Mesodermal cell (in vitro differentiated cells): ENCODE measurements at regions not wholly inside any gene's neighbourhood (a gene's known extent, or its start where the extent isn't known, plus 50 kb on each side); places are given as distances from the start of the nearest gene placed in this dataset.

Source experiments
- H3K27ac ChIP-seq: 2 replicates; pipeline ENCODE4 v1.7.0; 2013; ENCODE audit warnings: mild to moderate bottlenecking, low read depth, low read length, moderate library complexity; ENCODE audit not compliant: severe bottlenecking
- H3K36me3 ChIP-seq: 2 replicates; pipeline ENCODE4 v1.7.1; 2013; ENCODE audit warnings: mild to moderate bottlenecking, low read length, moderate library complexity; ENCODE audit not compliant: control insufficient read depth, insufficient read depth
- H3K4me1 ChIP-seq: one replicate; pipeline ENCODE4 v1.7.1; 2013; ENCODE audit warnings: mild to moderate bottlenecking, low read length; ENCODE audit not compliant: insufficient read depth, control insufficient read depth, poor library complexity, severe bottlenecking
- H3K4me3 ChIP-seq: 2 replicates; pipeline ENCODE4 v1.7.0; 2013; ENCODE audit warnings: low read length, control low read depth, mild to moderate bottlenecking; ENCODE audit not compliant: insufficient read depth, poor library complexity, severe bottlenecking; ENCODE audit errors: extremely low read depth
- H3K9me3 ChIP-seq: 2 replicates; pipeline ENCODE4 v1.7.1; 2013; ENCODE audit warnings: mild to moderate bottlenecking, low read length, moderate library complexity; ENCODE audit not compliant: control insufficient read depth
- WGBS, 2 experiments: methylation state at CpG; one replicate each; pipeline ENCODE4 v1.1.5; 2013; ENCODE audit warnings: missing lambda C conversion rate in 2 of 2; ENCODE audit not compliant: insufficient coverage in 2 of 2; 5-methylcytosine and 5-hydroxymethylcytosine counted together

- Histone ChIP-seq H3K4me1 (no peaks in the 10 kb centered on the region), H3K9me3 (no peaks in the 10 kb centered on the region), H3K4me3 (no peak overlapping the region), H3K36me3 (no peaks in the 10 kb centered on the region), H3K27ac (no peak overlapping the region)
- no CpG with 5 or more reads among the region's 2 CpGs for WGBS, 2 experiments
Observed at GRCh38 chr2:12877761-12878160, 161.0 kb downstream of the TRIB2 start.

- H3K36me3 ChIP-seq = no peaks in the 10 kb centered on the region
- H3K9me3 ChIP-seq = no peaks in the 10 kb centered on the region
- H3K27ac ChIP-seq = no peak overlapping the region
- H3K4me1 ChIP-seq = peaks cover 14% of the 10 kb centered on the region
- 86% methylated on average over 1 of the region's 1 CpG; no CpG with 5 or more reads in 1 of the 2 experiments for WGBS, 2 experiments
- no peak overlapping the region for H3K4me3 ChIP-seq
Observed at GRCh38 chr2:12879649-12880048, 162.9 kb downstream of the TRIB2 start.

- H3K4me3 ChIP-seq = no peak overlapping the region
- peaks cover 23% of the 10 kb centered on the region for H3K4me1 ChIP-seq
- no peaks in the 10 kb centered on the region for H3K36me3 ChIP-seq
- H3K9me3 ChIP-seq = no peaks in the 10 kb centered on the region
- 88 to 100% methylated on average over 3 to 5 of the region's 7 CpGs for WGBS, 2 experiments
- no peak overlapping the region for H3K27ac ChIP-seq
Observed at GRCh38 chr2:12881952-12882351, 165.2 kb downstream of the TRIB2 start.

- H3K27ac ChIP-seq = no peak overlapping the region
- no peaks in the 10 kb centered on the region for H3K36me3 ChIP-seq
- 61 to 78% methylated on average over 2 of the region's 2 CpGs for WGBS, 2 experiments
- no peaks in the 10 kb centered on the region for H3K9me3 ChIP-seq
- H3K4me1 ChIP-seq = peaks cover 23% of the 10 kb centered on the region
- no peak overlapping the region for H3K4me3 ChIP-seq
Observed at GRCh38 chr2:12882393-12882792, 165.7 kb downstream of the TRIB2 start.

GRCh38 chr2:12883906-12884305 is 167.2 kb downstream of the TRIB2 start:
- H3K9me3 ChIP-seq = no peaks in the 10 kb centered on the region
- no peak overlapping the region for H3K4me3 ChIP-seq
- WGBS, 2 experiments = 40% methylated on average over 1 of the region's 2 CpGs; no CpG with 5 or more reads in 1 of the 2 experiments
- no peaks in the 10 kb centered on the region for H3K36me3 ChIP-seq
- peak overlapping the region; percentile 2 for H3K27ac ChIP-seq
- H3K4me1 ChIP-seq = peaks cover 23% of the 10 kb centered on the region

- 73 to 84% methylated on average over 5 of the region's 7 CpGs for WGBS, 2 experiments
- Histone ChIP-seq H3K27ac (peak overlapping the region; percentile 75), H3K4me3 (no peak overlapping the region), H3K9me3 (no peaks in the 10 kb centered on the region), H3K36me3 (no peaks in the 10 kb centered on the region), H3K4me1 (peaks cover 23% of the 10 kb centered on the region)
Observed at GRCh38 chr2:12884713-12885282, 168.1 kb downstream of the TRIB2 start.

GRCh38 chr2:12890066-12890465 is 173.3 kb downstream of the TRIB2 start:
- no peaks in the 10 kb centered on the region for H3K9me3 ChIP-seq
- peaks cover 5% of the 10 kb centered on the region for H3K4me1 ChIP-seq
- WGBS, 2 experiments = 89 to 91% methylated on average over 4 of the region's 4 CpGs
- H3K4me3 ChIP-seq = no peak overlapping the region
- H3K36me3 ChIP-seq = no peaks in the 10 kb centered on the region
- no peak overlapping the region for H3K27ac ChIP-seq

- H3K9me3 ChIP-seq = no peaks in the 10 kb centered on the region
- no peak overlapping the region for H3K27ac ChIP-seq
- 88 to 96% methylated on average over 6 of the region's 6 CpGs for WGBS, 2 experiments
- no peak overlapping the region for H3K4me3 ChIP-seq
- H3K36me3 ChIP-seq = no peaks in the 10 kb centered on the region
- H3K4me1 ChIP-seq = peaks cover 2% of the 10 kb centered on the region
Observed at GRCh38 chr2:12890481-12890991, 173.8 kb downstream of the TRIB2 start.

- WGBS, 2 experiments = 85 to 88% methylated on average over 2 of the region's 2 CpGs
- no peak overlapping the region for H3K27ac ChIP-seq
- no peak overlapping the region for H3K4me3 ChIP-seq
- no peaks in the 10 kb centered on the region for H3K9me3 ChIP-seq
- no peaks in the 10 kb centered on the region for H3K4me1 ChIP-seq
- no peaks in the 10 kb centered on the region for H3K36me3 ChIP-seq
Observed at GRCh38 chr2:12895017-12895416, 178.3 kb downstream of the TRIB2 start.

GRCh38 chr2:12896318-12896982 is 179.7 kb downstream of the TRIB2 start:
- no peaks in the 10 kb centered on the region for H3K4me1 ChIP-seq
- no peak overlapping the region for H3K27ac ChIP-seq
- WGBS, 2 experiments = 95 to 100% methylated on average over 2 of the region's 4 CpGs
- no peaks in the 10 kb centered on the region for H3K36me3 ChIP-seq
- H3K4me3 ChIP-seq = no peak overlapping the region
- no peaks in the 10 kb centered on the region for H3K9me3 ChIP-seq

- H3K4me3 ChIP-seq = no peak overlapping the region
- no CpG with 5 or more reads among the region's 1 CpG for WGBS, 2 experiments
- H3K9me3 ChIP-seq = no peaks in the 10 kb centered on the region
- H3K36me3 ChIP-seq = no peaks in the 10 kb centered on the region
- H3K27ac ChIP-seq = no peak overlapping the region
- no peaks in the 10 kb centered on the region for H3K4me1 ChIP-seq
Observed at GRCh38 chr2:12897181-12897580, 180.4 kb downstream of the TRIB2 start.
